Progenitor cell of endocrine pancreas (in vitro differentiated cells): ENCODE measurements at regions not wholly inside any gene's neighbourhood (a gene's known extent, or its start where the extent isn't known, plus 50 kb on each side); places are given as distances from the start of the nearest gene placed in this dataset.
A peak's percentile ranks its signal among the peaks of the same experiment; 100 is the strongest.
"Not testable (repeated sequence)": the region's sequence is repeated elsewhere in the genome, so short reads cannot be mapped to it uniquely, and the experiment has no call there.

ENCODE experiments used
- DNase-seq: peaks from one replicate; pipeline ENCODE4 v3.0.0; 2021; ENCODE audit warnings: low spot score; ENCODE audit not compliant: unreplicated experiment
- H3K27ac Mint-ChIP-seq: 2 replicates; pipeline ENCODE4 v1.8.0; 2021; ENCODE audit warnings: mild to moderate bottlenecking, moderate library complexity, mixed read lengths
- H3K27me3 Mint-ChIP-seq: 2 replicates; pipeline ENCODE4 v1.8.0; 2021; ENCODE audit warnings: mixed read lengths
- H3K36me3 Mint-ChIP-seq: 2 replicates; pipeline ENCODE4 v1.8.0; 2022; ENCODE audit warnings: mixed read lengths; ENCODE audit not compliant: insufficient read depth
- H3K4me1 Mint-ChIP-seq: 2 replicates; pipeline ENCODE4 v1.8.0; 2021; ENCODE audit warnings: low read depth, mixed read lengths
- H3K4me3 Mint-ChIP-seq: 2 replicates; pipeline ENCODE4 v1.8.0; 2021; ENCODE audit warnings: low read depth, mild to moderate bottlenecking, moderate library complexity, mixed read lengths
- H3K9me3 Mint-ChIP-seq: 2 replicates; pipeline ENCODE4 v1.8.0; 2021; ENCODE audit warnings: low read depth, mixed read lengths
- TF ChIP-seq, protein P1 (sequence below): fragments of 200-600 bp; sonication (generic); IDR thresholded peaks from one replicate; pipeline ENCODE4 v1.5.0; 2021; ENCODE audit warnings: antibody characterized with exemption, mild to moderate bottlenecking; ENCODE audit not compliant: unreplicated experiment

DNA sequence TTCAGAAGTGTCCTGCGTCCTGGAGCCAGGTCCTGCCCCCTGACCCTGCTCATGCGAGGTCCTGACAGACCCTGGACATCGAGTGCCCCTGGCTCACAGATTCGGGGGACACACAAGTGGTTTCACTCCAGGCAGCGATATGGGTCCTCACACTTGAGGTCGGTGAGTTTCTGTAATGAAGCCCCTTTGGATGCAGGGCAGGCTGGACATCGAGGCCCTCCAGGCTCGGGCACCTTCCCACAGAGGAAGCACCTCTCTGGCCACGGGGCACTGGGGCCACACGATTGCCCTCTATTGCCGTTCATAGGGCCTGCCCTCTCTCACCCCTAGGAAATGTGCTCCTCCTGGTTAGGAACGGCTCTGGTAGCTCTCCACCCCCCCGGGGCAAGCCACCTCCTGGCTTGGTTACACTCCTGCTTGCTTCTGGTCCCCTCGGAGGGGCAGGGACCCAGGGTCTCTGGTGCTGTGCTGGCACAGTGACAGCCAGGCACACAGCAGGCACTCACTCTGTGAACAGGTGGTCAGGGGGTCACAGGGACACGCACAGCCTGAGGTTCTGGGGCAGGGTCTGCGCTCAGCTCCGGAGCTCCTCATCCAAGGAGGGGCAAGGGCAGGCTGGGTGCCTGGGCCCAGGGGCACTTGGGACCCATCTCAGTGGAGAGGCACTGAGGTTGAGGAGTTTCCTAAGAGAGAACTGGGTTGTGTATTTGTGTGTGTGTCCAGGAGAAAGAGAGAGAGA is 907.7 kb downstream of the BRD1 start:
- H3K27me3 Mint-ChIP-seq = peaks cover 37% of the 10 kb centered on the region
- no peak overlapping the region for H3K27ac Mint-ChIP-seq
- peaks cover 7% of the 10 kb centered on the region for H3K9me3 Mint-ChIP-seq
- H3K36me3 Mint-ChIP-seq = peaks cover 1% of the 10 kb centered on the region
- peaks cover 20% of the 10 kb centered on the region for H3K4me1 Mint-ChIP-seq
- no peak overlapping the region for H3K4me3 Mint-ChIP-seq
- no peak for DNase-seq
- TF ChIP-seq, protein P1, sequence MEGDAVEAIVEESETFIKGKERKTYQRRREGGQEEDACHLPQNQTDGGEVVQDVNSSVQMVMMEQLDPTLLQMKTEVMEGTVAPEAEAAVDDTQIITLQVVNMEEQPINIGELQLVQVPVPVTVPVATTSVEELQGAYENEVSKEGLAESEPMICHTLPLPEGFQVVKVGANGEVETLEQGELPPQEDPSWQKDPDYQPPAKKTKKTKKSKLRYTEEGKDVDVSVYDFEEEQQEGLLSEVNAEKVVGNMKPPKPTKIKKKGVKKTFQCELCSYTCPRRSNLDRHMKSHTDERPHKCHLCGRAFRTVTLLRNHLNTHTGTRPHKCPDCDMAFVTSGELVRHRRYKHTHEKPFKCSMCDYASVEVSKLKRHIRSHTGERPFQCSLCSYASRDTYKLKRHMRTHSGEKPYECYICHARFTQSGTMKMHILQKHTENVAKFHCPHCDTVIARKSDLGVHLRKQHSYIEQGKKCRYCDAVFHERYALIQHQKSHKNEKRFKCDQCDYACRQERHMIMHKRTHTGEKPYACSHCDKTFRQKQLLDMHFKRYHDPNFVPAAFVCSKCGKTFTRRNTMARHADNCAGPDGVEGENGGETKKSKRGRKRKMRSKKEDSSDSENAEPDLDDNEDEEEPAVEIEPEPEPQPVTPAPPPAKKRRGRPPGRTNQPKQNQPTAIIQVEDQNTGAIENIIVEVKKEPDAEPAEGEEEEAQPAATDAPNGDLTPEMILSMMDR = no peak

DNA sequence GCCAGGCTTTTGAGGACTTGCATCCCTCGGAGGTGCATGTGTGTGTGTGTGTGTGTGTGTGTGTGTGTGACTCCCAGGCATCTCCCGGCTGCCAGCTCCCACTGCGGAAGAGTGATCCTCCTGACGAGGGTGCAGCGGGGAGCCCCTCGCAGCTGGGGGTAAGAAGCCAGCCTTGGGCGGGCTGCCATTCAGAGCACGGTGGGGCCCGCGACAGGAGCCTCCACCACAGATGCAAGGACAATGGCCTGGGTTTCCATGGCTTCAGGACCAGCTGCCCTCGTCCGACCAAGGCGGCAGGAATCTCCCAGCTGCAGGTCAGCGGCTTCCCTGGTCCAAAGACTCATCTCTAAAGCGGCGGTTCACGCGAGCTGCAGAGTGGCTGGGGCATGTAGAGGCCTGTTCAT is 908.5 kb downstream of the BRD1 start:
- H3K9me3 Mint-ChIP-seq = peaks cover 7% of the 10 kb centered on the region
- no peak overlapping the region for H3K4me3 Mint-ChIP-seq
- H3K4me1 Mint-ChIP-seq = peaks cover 20% of the 10 kb centered on the region
- TF ChIP-seq, protein P1 = no peak
- peaks cover 1% of the 10 kb centered on the region for H3K36me3 Mint-ChIP-seq
- H3K27ac Mint-ChIP-seq = no peak overlapping the region
- no peak for DNase-seq
- peaks cover 37% of the 10 kb centered on the region for H3K27me3 Mint-ChIP-seq

DNA sequence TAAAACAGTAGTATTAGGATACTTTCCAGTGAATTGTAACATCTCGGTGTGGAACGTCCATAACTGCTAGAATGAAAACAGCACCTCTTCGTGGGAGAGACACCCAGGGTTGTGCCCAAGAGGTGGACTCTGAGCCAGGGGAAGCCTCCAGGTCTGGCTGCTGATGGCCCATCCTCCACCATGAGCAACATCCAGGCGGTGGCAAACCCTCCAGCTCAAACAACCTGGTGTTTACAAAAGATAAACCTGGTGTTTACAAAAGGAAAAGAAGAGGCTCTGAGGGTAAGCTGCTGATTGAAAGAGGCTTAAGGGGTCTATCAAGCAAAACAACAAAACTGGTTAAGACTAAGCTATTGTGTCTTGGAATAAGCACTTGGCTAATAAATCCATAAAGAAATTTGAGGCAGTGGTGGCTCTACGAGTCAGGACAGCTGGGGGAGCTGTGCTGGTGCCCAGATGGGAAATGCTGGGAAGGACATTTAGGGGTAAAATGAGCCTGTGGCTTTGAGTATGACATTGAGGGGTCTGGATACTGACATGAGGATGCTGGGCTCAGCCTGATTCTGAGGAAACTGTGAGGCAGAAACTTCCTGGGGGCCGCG is 909.0 kb downstream of the BRD1 start:
- H3K9me3 Mint-ChIP-seq = peaks cover 7% of the 10 kb centered on the region
- peaks cover 1% of the 10 kb centered on the region for H3K36me3 Mint-ChIP-seq
- peak overlapping the region; percentile 80 for H3K27ac Mint-ChIP-seq
- H3K4me1 Mint-ChIP-seq = peaks cover 20% of the 10 kb centered on the region
- TF ChIP-seq, protein P1 = no peak
- H3K4me3 Mint-ChIP-seq = peak overlapping the region; percentile 19
- H3K27me3 Mint-ChIP-seq = peaks cover 35% of the 10 kb centered on the region
- no peak for DNase-seq

DNA sequence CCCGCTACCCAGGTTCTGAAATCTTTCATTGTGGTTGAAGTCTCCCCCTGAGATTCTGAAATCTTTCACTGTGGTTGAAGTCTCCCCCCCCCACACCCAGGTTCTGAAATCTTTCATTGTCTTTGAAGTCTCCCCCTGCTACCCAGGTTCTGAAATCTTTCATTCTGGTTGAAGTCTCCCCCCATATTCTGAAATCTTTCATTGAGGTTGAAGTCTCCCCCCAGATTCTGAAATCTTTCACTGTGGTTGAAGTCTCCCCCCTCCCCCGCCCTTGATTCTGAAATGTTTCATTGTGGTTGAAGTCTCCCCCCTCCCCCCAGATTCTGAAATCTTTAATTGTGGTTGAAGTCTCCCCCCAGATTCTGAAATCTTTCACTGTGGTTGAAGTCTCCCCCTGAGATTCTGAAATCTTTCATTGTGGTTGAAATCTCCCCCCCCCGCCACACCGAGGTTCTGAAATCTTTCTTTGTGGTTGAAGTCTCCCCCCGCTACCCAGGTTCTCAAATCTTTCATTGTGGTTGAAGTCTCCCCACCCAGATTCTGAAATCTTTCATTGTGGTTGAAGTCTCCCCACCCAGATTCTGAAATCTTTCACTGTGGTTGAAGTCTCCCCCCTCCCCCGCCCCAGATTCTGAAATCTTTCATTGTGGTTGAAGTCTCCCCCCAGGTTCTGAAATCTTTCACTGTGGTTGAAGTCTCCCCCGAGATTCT is 915.2 kb downstream of the BRD1 start:
- not testable (repeated sequence) for H3K4me1 Mint-ChIP-seq, DNase-seq, H3K9me3 Mint-ChIP-seq, H3K27ac Mint-ChIP-seq, H3K4me3 Mint-ChIP-seq, H3K36me3 Mint-ChIP-seq
- peaks cover 27% of the 10 kb centered on the region for H3K27me3 Mint-ChIP-seq

DNA sequence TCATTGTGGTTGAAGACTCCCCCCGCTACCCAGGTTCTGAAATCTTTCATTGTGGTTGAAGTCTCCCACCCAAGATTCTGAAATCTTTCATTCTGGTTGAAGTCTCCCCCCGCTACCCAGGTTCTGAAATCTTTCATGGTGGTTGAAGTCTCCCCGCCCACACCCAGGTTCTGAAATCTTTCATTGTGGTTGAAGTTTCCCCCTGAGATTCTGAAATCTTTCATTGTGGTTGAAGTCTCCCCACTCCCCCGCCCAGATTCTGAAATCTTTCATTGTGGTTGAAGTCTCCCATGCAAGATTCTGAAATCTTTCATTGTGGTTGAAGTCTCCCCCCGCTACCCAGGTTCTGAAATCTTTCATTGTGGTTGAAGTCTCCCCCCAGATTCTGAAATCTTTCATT is 916.0 kb downstream of the BRD1 start:
- H3K9me3 Mint-ChIP-seq, H3K4me1 Mint-ChIP-seq, H3K36me3 Mint-ChIP-seq, H3K27ac Mint-ChIP-seq, H3K4me3 Mint-ChIP-seq, DNase-seq: not testable (repeated sequence)
- peaks cover 34% of the 10 kb centered on the region for H3K27me3 Mint-ChIP-seq

DNA sequence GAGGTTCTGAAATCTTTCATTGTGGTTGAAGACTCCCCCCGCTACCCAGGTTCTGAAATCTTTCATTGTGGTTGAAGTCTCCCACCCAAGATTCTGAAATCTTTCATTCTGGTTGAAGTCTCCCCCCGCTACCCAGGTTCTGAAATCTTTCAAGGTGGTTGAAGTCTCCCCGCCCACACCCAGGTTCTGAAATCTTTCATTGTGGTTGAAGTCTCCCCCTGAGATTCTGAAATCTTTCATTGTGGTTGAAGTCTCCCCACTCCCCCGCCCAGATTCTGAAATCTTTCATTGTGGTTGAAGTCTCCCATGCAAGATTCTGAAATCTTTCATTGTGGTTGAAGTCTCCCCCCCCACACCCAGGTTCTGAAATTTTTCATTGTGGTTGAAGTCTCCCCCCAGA is 916.6 kb downstream of the BRD1 start:
- H3K27me3 Mint-ChIP-seq = peaks cover 34% of the 10 kb centered on the region
- not testable (repeated sequence) for H3K9me3 Mint-ChIP-seq, DNase-seq, H3K4me3 Mint-ChIP-seq, H3K27ac Mint-ChIP-seq, H3K4me1 Mint-ChIP-seq, H3K36me3 Mint-ChIP-seq
